Neural cell (in vitro differentiated cells): ENCODE measurements at regions not wholly inside any gene's neighbourhood (a gene's known extent, or its start where the extent isn't known, plus 50 kb on each side); places are given as distances from the start of the nearest gene placed in this dataset.

Experiments
- H2AFZ ChIP-seq: fragments of 200-600, 300-800 bp; sonication (generic), shearing (Covaris generic); 2 replicates; pipeline ENCODE4 v1.6.0; 2014; ENCODE audit warnings: low read depth, mild to moderate bottlenecking, antibody characterized with exemption, low read length, moderate library complexity
- H3F3A ChIP-seq: fragments of 200-600 bp; shearing (Covaris generic); 2 replicates; pipeline ENCODE4 v1.6.1; 2016; ENCODE audit warnings: mild to moderate bottlenecking, moderate library complexity, mixed read lengths, antibody characterized with exemption, low read length; ENCODE audit not compliant: insufficient read depth, poor library complexity, severe bottlenecking
- H3K27ac ChIP-seq: fragments of 200-600, 300-800 bp; sonication (generic), shearing (Covaris generic); 2 replicates; pipeline ENCODE4 v1.5.1; 2014; ENCODE audit warnings: mild to moderate bottlenecking, low read length, moderate library complexity
- H3K27me3 ChIP-seq: fragments of 300-800, 200-600 bp; sonication (generic), shearing (Covaris generic); 2 replicates; pipeline ENCODE4 v1.6.0; 2014; ENCODE audit warnings: mild to moderate bottlenecking, low read depth, low read length, moderate library complexity; ENCODE audit not compliant: insufficient read depth
- H3K36me3 ChIP-seq: fragments of 300-800, 200-600 bp; sonication (generic), shearing (Covaris generic); 2 replicates; pipeline ENCODE4 v1.5.1; 2014; ENCODE audit warnings: mild to moderate bottlenecking, antibody characterized with exemption, low read length, moderate library complexity; ENCODE audit not compliant: insufficient read depth
- H3K4me2 ChIP-seq: fragments of 300-800, 200-600 bp; sonication (generic), shearing (Covaris generic); 2 replicates; pipeline ENCODE4 v1.6.0; 2014; ENCODE audit warnings: mild to moderate bottlenecking, low read length
- H3K4me3 ChIP-seq: fragments of 300-800, 200-600 bp; sonication (generic), shearing (Covaris generic); 2 replicates; pipeline ENCODE4 v1.5.1; 2014; ENCODE audit warnings: mild to moderate bottlenecking, low read length, moderate library complexity
- H3K79me2 ChIP-seq: fragments of 200-600 bp; shearing (Covaris generic); replicated peaks from 2 replicates; pipeline ENCODE4 v1.6.0; 2014; ENCODE audit warnings: mild to moderate bottlenecking, low read length, moderate library complexity; ENCODE audit not compliant: insufficient read depth
- H3K9ac ChIP-seq: fragments of 300-800, 200-600 bp; sonication (generic), shearing (Covaris generic); 2 replicates; pipeline ENCODE4 v1.6.1; 2016; ENCODE audit warnings: mild to moderate bottlenecking, low read length, mixed read lengths
- H3K9me2 ChIP-seq: fragments of 200-600 bp; shearing (Covaris generic); 2 replicates; pipeline ENCODE4 v1.6.1; 2016; ENCODE audit warnings: mild to moderate bottlenecking, low read length, mixed read lengths; ENCODE audit not compliant: insufficient read depth
- H3K9me3 ChIP-seq: fragments of 200-600, 300-800 bp; sonication (generic), shearing (Covaris generic); 2 replicates; pipeline ENCODE4 v1.6.1; 2016; ENCODE audit warnings: mild to moderate bottlenecking, mixed run types, low read length, moderate library complexity, mixed read lengths
- H4K20me1 ChIP-seq: fragments of 200-600 bp; shearing (Covaris generic); 2 replicates; pipeline ENCODE4 v1.6.1; 2016; ENCODE audit warnings: mild to moderate bottlenecking, mixed run types; ENCODE audit not compliant: insufficient read depth
- CTCF ChIP-seq: fragments of 450-650 bp; IDR thresholded peaks from 2 replicates; pipeline ENCODE4 v1.5.1; 2014; ENCODE audit warnings: antibody characterized with exemption, mild to moderate bottlenecking, moderate library complexity; ENCODE audit not compliant: poor library complexity, severe bottlenecking
- EP300 ChIP-seq: fragments of 450-650 bp; conservative IDR thresholded peaks from 2 replicates; pipeline ENCODE4 v1.6.1; 2014; ENCODE audit warnings: antibody characterized with exemption, mild to moderate bottlenecking, moderate library complexity; ENCODE audit not compliant: poor library complexity, severe bottlenecking
- EZH2 ChIP-seq: fragments of 200-600, 300-800 bp; shearing (Covaris generic), sonication (generic); IDR thresholded peaks from 2 replicates; pipeline ENCODE4 v1.6.1; 2014; ENCODE audit warnings: antibody characterized with exemption, low read length, borderline replicate concordance, mild to moderate bottlenecking; ENCODE audit not compliant: insufficient read depth, poor library complexity, severe bottlenecking
- MXI1 ChIP-seq: fragments of 450-650 bp; conservative IDR thresholded peaks from 2 replicates; pipeline ENCODE4 v1.6.1; 2014; ENCODE audit warnings: antibody characterized with exemption, mild to moderate bottlenecking; ENCODE audit not compliant: poor library complexity, severe bottlenecking
- POLR2AphosphoS5 ChIP-seq: IDR thresholded peaks from 2 replicates; pipeline ENCODE4 v1.6.1; 2012
- RAD21 ChIP-seq: fragments of 450-650 bp; conservative IDR thresholded peaks from 2 replicates; pipeline ENCODE4 v1.6.1; 2014; ENCODE audit warnings: antibody characterized with exemption, mild to moderate bottlenecking, moderate library complexity
- REST ChIP-seq: IDR thresholded peaks from 2 replicates; pipeline ENCODE4 v1.6.1; 2012; ENCODE audit warnings: borderline replicate concordance
- SMC3 ChIP-seq: fragments of 450-650 bp; conservative IDR thresholded peaks from 2 replicates; pipeline ENCODE4 v1.6.1; 2014; ENCODE audit warnings: antibody characterized with exemption, mild to moderate bottlenecking, moderate library complexity; ENCODE audit not compliant: poor library complexity
- TAF1 ChIP-seq: IDR thresholded peaks from 2 replicates; pipeline ENCODE4 v1.6.1; 2012; ENCODE audit warnings: low read depth

- TF ChIP-seq MXI1 (no peak), EZH2 (no peak)
Observed at GRCh38 chr6:85137865-85138264, 312.0 kb upstream of the NT5E start (continued).

DNA sequence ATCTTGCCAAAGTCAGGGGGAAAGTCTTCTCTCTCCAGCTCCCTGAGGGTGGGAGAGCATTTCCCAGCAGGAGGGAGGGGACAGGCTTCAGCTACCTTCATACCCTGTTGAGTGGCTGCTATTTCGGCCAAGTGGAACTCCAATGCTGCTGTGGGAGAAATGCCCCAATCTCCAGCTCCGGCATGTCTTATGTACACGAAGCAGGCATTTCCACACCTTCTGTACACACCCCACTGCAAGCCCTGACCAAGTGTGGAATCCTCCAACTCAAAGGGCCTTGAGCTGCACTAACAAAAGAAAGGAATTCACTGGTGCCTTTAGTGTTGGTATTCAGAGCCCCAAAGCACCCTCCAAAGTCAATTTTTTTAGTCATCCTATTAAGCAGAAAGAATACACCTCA, 313.6 kb upstream of the NT5E start:
- TF ChIP-seq POLR2AphosphoS5 (no peak), TAF1 (no peak), MXI1 (no peak), RAD21 (no peak)
- Histone ChIP-seq H3K4me2 (no peak overlapping the region), H3K4me3 (no peak overlapping the region), H2AFZ (no peak overlapping the region), H3K9me2 (no peaks in the 10 kb centered on the region), H3K79me2 (no peaks in the 10 kb centered on the region), H3K36me3 (no peaks in the 10 kb centered on the region), H3K27ac (no peak overlapping the region), H3K9me3 (no peaks in the 10 kb centered on the region), H3K9ac (no peak overlapping the region), H4K20me1 (no peaks in the 10 kb centered on the region), H3F3A (no peaks in the 10 kb centered on the region), H3K27me3 (no peaks in the 10 kb centered on the region)

DNA sequence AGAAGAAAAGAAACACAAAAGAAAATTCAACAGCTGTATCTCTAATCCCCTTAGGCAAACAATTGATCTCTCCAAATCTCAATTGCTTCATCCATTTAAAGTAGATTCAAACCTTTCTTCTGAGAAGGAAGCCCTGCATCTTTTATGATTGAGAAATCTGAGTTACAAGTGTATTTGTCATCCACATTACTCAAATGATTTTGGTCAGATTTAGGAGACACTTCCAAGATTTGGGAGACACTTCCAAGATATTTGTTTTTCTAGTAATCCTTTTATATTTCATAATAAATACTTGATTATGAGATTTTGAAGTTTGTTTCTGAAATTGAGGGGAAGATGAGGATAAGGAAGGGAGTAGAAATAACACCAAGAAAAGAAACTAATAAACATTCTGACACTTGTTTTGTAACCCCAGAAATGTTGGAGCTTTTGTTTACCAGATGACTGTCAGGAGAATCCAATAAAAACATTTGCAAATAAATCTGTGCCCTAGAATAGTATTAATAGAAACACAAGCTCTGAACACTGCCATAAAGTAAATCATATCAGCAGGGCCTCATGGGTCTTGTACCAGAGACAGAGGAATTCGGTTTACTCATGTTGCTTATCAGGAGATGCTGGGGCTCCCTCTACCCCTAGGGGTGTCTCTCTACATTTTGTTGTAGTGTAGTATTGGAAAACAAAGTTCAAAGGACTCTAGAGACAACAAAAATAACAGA, 314.3 kb upstream of the NT5E start:
- Histone ChIP-seq H3K36me3 (no peaks in the 10 kb centered on the region), H3K9me3 (no peaks in the 10 kb centered on the region), H3K4me2 (no peak overlapping the region), H3K27me3 (no peaks in the 10 kb centered on the region), H3K27ac (no peak overlapping the region), H3K9me2 (no peaks in the 10 kb centered on the region), H3K9ac (no peak overlapping the region), H3K4me3 (no peak overlapping the region), H3F3A (no peaks in the 10 kb centered on the region), H4K20me1 (no peaks in the 10 kb centered on the region), H3K79me2 (no peaks in the 10 kb centered on the region), H2AFZ (no peak overlapping the region)
- TF ChIP-seq CTCF (no peak), EZH2 (no peak), EP300 (no peak), REST (no peak), RAD21 (no peak), TAF1 (no peak), MXI1 (no peak), SMC3 (no peak), POLR2AphosphoS5 (no peak)
